HPDE6-E6E7 (cell line): ENCODE measurements at regions not wholly inside any gene's neighbourhood (a gene's known extent, or its start where the extent isn't known, plus 50 kb on each side); places are given as distances from the start of the nearest gene placed in this dataset.

Experiments
- DNase-seq: peaks from one replicate; pipeline ENCODE4 v3.0.0; 2011; ENCODE audit warnings: missing footprints; ENCODE audit errors: extremely low spot score

- no peak for DNase-seq
These were observed 980.1 kb upstream of the TYRP1 start for GRCh38 chr9:11713077-11713476.

DNA sequence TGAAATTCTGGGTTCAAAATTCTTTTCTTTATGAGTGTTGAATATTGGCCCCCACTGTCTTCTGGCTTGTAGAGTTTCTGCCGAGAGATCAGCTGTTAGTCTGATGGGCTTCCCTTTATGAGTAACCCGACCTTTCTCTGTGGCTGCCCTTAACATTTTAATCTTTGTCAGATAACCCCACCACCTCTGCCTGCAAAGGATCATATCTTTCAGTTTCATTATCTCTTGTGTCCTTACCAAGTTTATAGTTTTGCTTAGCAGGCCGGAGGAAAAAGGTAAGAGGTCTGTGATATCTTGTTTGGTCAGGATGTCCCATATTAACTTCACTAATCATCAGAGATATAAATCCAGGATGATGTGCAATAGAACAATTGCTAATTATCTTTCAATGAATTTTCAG is 970.2 kb upstream of the TYRP1 start:
- DNase-seq = no peak

GRCh38 chr9:11726659-11727058 is 966.5 kb upstream of the TYRP1 start:
- DNase-seq = no peak

DNA sequence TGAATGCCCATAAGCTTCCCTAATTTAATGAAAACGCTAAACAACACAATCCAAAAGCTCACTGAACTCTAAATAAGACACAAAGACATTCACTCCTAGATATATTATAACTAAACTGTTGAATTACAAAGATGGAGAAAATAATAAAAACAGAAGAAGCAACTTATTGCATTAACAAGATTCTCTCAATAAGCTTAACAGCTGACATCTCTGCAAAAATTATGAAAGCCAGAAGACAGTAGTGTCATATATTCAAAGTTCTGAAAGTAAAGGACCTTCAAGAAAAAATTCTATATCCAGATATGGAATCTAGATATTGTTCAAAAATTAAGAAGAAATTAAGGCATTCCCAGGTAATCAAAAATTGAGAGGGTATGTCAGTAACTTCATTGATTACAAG is 957.8 kb upstream of the TYRP1 start:
- no peak for DNase-seq

GRCh38 chr9:11742471-11742870 is 950.7 kb upstream of the TYRP1 start:
- DNase-seq = no peak

DNA sequence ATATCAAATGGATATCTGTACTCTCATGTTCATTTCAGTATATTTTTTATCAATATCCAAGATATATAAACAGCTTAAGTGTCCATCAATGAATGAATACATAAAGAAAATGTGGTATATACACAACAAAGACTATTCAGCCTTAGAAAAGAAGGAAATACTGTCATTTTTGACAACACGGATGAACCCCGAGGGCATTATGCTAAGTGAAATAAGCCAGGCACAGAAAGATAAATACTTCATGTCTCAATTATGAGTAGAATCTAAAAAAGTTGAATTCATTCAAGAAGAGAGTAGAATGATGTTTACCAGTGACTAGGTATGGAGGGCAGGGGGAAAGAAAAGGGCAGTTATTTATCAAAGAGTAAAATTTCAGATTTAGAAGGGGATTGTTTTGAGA is 949.8 kb upstream of the TYRP1 start:
- DNase-seq = no peak

DNA sequence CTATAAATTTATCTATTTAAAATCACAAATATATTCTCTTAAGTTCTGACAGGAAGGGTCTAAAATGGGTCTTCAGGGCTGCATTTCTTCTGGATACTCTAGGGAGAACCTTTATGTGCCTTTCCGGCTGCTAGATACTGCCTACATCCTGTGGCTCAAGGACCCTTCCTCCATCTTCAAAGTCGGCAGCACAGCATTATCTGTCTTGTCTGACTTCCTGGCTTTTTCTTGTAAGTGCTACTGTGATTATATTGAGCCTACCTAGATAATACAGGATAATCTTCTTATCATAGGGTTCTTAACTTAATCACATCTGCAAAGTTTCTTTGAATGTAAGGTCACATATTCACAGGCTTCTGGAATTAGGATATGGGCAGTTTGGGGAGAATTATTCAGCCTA is 943.8 kb upstream of the TYRP1 start:
- no peak for DNase-seq

- DNase-seq = no peak
These were observed 937.2 kb upstream of the TYRP1 start for GRCh38 chr9:11755951-11756350.

DNA sequence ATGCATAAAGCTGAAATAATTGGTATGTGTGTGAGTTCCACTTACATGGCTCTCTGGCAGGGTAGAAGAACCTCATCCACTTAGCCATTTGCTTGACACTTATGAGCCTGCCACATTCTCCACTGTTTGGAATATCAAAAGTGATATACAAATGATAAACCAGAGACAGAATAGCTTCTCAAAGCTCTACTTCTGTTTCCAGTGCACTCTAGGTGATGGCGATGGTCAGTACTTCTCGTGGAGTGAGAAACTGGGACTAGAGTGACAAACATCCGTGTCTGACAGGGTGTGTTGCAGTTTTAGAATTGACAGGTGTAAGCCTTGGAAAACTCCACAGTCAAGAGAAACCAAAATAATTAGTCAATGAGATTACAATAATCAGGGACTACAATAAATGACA is 935.8 kb upstream of the TYRP1 start:
- no peak for DNase-seq

GRCh38 chr9:11758016-11758415 is 935.2 kb upstream of the TYRP1 start:
- DNase-seq = no peak

- no peak for DNase-seq
These were observed 913.2 kb upstream of the TYRP1 start for GRCh38 chr9:11779971-11780370.

GRCh38 chr9:11792870-11793269 is 900.3 kb upstream of the TYRP1 start:
- no peak for DNase-seq

- no peak for DNase-seq
These were observed 898.2 kb upstream of the TYRP1 start for GRCh38 chr9:11794984-11795383.

GRCh38 chr9:11805969-11806368 is 887.2 kb upstream of the TYRP1 start:
- DNase-seq = no peak

- DNase-seq = no peak
These were observed 871.7 kb upstream of the TYRP1 start for GRCh38 chr9:11821306-11821975.

DNA sequence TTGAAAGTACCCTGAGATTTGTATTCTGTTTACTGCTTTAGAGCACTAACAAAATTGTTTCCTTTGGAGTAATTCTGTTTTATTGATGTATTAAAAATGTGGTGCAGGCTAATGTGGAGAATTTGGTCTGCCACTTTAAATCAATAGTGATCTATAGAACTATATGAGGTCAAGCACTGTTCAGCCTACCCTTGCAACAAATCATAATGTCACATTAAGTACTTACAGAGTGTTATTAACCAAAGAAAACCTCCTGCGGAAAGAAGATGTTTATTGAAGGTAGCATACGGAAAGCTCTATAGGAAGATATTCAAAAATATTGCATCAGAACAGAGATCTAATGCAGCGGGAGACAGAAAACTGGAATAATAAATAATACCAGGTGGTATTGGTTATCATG is 865.0 kb upstream of the TYRP1 start:
- DNase-seq = no peak

DNA sequence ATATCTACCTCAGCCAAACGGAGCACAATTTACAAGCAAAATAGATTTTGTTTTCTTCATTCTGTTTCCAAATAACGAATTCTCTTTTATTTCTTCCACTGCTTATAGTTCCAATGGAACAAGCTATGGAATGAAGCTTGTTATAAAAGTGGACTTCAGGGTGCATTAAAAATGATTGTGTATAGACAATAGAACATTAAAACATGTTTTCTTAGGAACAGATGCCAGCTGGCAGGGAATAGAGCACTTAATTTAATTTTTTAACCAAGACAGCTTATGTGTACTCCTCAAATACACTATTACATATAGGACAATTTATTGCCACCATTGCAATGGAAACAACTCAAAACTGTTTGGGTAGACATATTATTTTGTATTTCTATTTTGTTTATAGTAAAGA is 860.1 kb upstream of the TYRP1 start:
- DNase-seq = no peak

DNA sequence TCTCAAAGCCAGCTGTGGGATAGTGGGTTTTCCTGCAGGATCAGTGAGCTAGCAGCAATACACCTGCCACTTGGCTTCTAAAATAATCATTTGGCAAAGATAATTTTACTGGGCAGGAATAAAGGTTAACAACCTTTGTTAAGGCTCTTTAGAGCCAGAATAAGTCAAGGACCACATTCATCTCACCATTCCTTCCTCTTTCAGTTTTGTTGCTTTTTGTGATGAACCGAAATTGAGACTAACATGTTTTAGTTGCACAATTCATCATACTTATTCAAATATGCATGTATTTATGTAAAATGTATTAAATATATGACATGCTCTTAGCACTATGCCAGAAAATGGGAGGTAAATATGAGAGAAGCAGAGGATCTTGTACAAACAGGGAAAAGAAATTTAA is 824.4 kb upstream of the TYRP1 start:
- no peak for DNase-seq

- no peak for DNase-seq
These were observed 821.3 kb upstream of the TYRP1 start for GRCh38 chr9:11871852-11872251.

- no peak for DNase-seq
These were observed 820.7 kb upstream of the TYRP1 start for GRCh38 chr9:11872471-11872870.

DNA sequence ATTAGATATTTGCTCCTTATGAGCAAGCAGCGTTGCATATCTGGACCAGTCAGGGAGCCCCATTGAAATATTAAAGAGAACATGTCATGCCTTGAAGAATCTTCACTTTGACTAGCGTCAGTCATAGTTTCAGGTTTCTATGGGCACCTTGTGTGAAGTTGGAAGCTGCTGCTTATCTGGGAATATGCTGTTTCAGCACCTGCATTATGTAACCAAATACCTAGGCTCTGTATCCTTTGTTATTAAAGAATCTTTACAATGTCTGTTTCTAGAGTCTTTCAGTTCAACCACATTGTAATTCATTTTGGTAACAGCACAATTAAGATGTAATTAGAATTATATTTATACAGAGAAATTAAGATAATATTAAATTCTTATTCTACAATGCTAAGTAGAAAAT is 818.8 kb upstream of the TYRP1 start:
- no peak for DNase-seq

DNA sequence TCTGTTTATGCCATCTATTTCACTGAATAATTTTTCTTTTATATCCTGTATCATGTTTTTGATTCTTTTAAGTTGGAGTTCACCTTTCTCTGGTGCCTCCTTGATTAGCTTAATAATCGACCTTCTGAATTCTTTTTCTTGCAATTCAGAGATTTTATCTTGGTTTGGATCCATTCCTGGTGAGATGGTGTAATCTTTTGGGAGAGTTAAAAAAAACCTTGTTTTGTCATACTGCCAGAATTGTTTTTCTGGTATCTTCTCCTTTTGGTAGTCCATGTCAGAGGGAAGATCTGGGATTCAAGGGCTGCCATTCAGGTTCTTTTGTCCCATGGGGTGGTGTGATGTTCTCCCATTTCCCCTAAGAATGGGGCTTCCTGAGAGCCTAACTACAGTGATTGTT is 800.8 kb upstream of the TYRP1 start:
- DNase-seq = no peak

- no peak for DNase-seq
These were observed 799.9 kb upstream of the TYRP1 start for GRCh38 chr9:11893331-11893730.

GRCh38 chr9:11894136-11894535 is 799.0 kb upstream of the TYRP1 start:
- DNase-seq = no peak
